Body of pancreas (tissue), 4 donors: ENCODE measurements at regions not wholly inside any gene's neighbourhood (a gene's known extent, or its start where the extent isn't known, plus 50 kb on each side); places are given as distances from the start of the nearest gene placed in this dataset.
"Not testable (repeated sequence)": the region's sequence is repeated elsewhere in the genome, so short reads cannot be mapped to it uniquely, and the experiment has no call there.

Experiments used
- ATAC-seq: fragments of 150-250 bp; one replicate; pipeline ENCODE4 v1.9.1; 2016
- DNase-seq, 4 donors: peaks; one replicate each; pipeline ENCODE4 v3.0.0-alpha.2; 2019
- H3K27ac ChIP-seq, 4 donors: fragments of 200-600 bp; sonication (generic); 1 replicate in 3 of 4; 2 replicates in 1 of 4; pipeline versions ENCODE4 v1.5.1 to v1.6.1; 2016 to 2019; ENCODE audit warnings: mild to moderate bottlenecking in 1 of 4, mixed read lengths in 1 of 4, moderate library complexity in 1 of 4
- H3K27me3 ChIP-seq, 2 donors: fragments of 200-600 bp; sonication (generic); one replicate each; pipeline ENCODE4 v1.6.0; 2016; ENCODE audit warnings: mild to moderate bottlenecking in 1 of 2
- H3K36me3 ChIP-seq, 2 donors: fragments of 200-600 bp; sonication (generic); replicated peaks in 1 of 2; 2 replicates each; pipeline ENCODE4 v1.5.1; 2016; ENCODE audit warnings: low read depth in 2 of 2; ENCODE audit not compliant: insufficient read depth in 1 of 2
- H3K4me1 ChIP-seq: fragments of 200-600 bp; sonication (generic); one replicate; pipeline ENCODE4 v1.6.0; 2016
- H3K4me3 ChIP-seq, 2 donors: fragments of 200-600 bp; sonication (generic); 1 replicate in 1 of 2; 2 replicates in 1 of 2; pipeline ENCODE4 v1.5.1; 2016 to 2019
- H3K9me3 ChIP-seq, 3 donors: fragments of 200-600 bp; sonication (generic); 1 replicate in 2 of 3; 2 replicates in 1 of 3; pipeline ENCODE4 v1.5.1; 2016
- CTCF ChIP-seq, 7 experiments: fragments of 450-650 bp in 4 of 7; fragments of 200-600 bp in 3 of 7; sonication (generic) in 3 of 7; IDR thresholded peaks; one replicate each; pipeline ENCODE4 v1.5.1; 2016 to 2019; ENCODE audit warnings: antibody characterized with exemption in 7 of 7
- POLR2A ChIP-seq, 3 donors: fragments of 450-650 bp; IDR thresholded peaks; one replicate each; pipeline ENCODE4 v1.6.1; 2016; ENCODE audit warnings: antibody characterized with exemption in 3 of 3, mild to moderate bottlenecking in 2 of 3
- WGBS, 2 donors: methylation state at CpG; one replicate each; pipeline ENCODE4 v1.1.5; 2017; 5-methylcytosine and 5-hydroxymethylcytosine counted together
- intact Hi-C: fragments of 100-400 bp; cut with DNase I; formaldehyde crosslinking; loops from one replicate; pipeline ENCODE4 v1.15.1; 2023

GRCh38 chr1:191074881-191075280, 597.2 kb upstream of the BRINP3 start:
- no peaks in the 10 kb centered on the region for H3K36me3 ChIP-seq
- DNase-seq (no peak), ATAC-seq (no peak)
- H3K27me3 ChIP-seq, result no peaks in the 10 kb centered on the region
- intact Hi-C loops, result no loop called here
- no peak overlapping the region for H3K27ac ChIP-seq
- no peak overlapping the region for H3K4me3 ChIP-seq
- H3K4me1 ChIP-seq, result no peaks in the 10 kb centered on the region
- no peaks in the 10 kb centered on the region for H3K9me3 ChIP-seq
- TF ChIP-seq POLR2A (IDR thresholded peaks at IDR 0.05) (no peak), CTCF (IDR thresholded peaks at IDR 0.05) (no peak)

GRCh38 chr1:191083090-191083489, 605.4 kb upstream of the BRINP3 start:
- H3K27me3 ChIP-seq, intact Hi-C loops, DNase-seq, H3K27ac ChIP-seq, H3K4me1 ChIP-seq, H3K9me3 ChIP-seq, ATAC-seq, H3K4me3 ChIP-seq, H3K36me3 ChIP-seq: not testable (repeated sequence)
- 87 to 88% methylated on average over 2 of the region's 2 CpGs for WGBS, 2 donors

- H3K27me3 ChIP-seq, result no peaks in the 10 kb centered on the region
- H3K4me1 ChIP-seq, result no peaks in the 10 kb centered on the region
- ATAC-seq, result no peak
- no peak for TF ChIP-seq CTCF (IDR thresholded peaks at IDR 0.05)
- TF ChIP-seq POLR2A (IDR thresholded peaks at IDR 0.05), result no peak
- intact Hi-C loops, result no loop called here
- H3K9me3 ChIP-seq, result peaks cover 0 to 3% (median 0%) of the 10 kb centered on the region in 3 donors
- H3K4me3 ChIP-seq, result no peak overlapping the region
- no peak overlapping the region for H3K27ac ChIP-seq
- H3K36me3 ChIP-seq, result no peaks in the 10 kb centered on the region
- DNase-seq, result no peak
Observed at GRCh38 chr1:191085121-191085520, 607.5 kb upstream of the BRINP3 start.

GRCh38 chr1:191086910-191087309, 609.2 kb upstream of the BRINP3 start:
- TF ChIP-seq POLR2A (IDR thresholded peaks at IDR 0.05), result no peak
- no peak for TF ChIP-seq CTCF (IDR thresholded peaks at IDR 0.05)
- H3K9me3 ChIP-seq, result peaks cover 0 to 3% (median 0%) of the 10 kb centered on the region in 3 donors
- no peak overlapping the region for H3K27ac ChIP-seq
- no peaks in the 10 kb centered on the region for H3K4me1 ChIP-seq
- no peaks in the 10 kb centered on the region for H3K36me3 ChIP-seq
- H3K27me3 ChIP-seq, result no peaks in the 10 kb centered on the region
- intact Hi-C loops, result no loop called here
- H3K4me3 ChIP-seq, result no peak overlapping the region
- DNase-seq, result no peak
- ATAC-seq, result no peak
- 33 to 37% methylated on average over 2 of the region's 2 CpGs for WGBS, 2 donors

GRCh38 chr1:191096405-191096804, 618.7 kb upstream of the BRINP3 start:
- no peaks in the 10 kb centered on the region for H3K27me3 ChIP-seq
- H3K27ac ChIP-seq, result no peak overlapping the region
- no peak for TF ChIP-seq POLR2A (IDR thresholded peaks at IDR 0.05)
- TF ChIP-seq CTCF (IDR thresholded peaks at IDR 0.05), result no peak
- intact Hi-C loops, result no loop called here
- no peaks in the 10 kb centered on the region for H3K4me1 ChIP-seq
- H3K4me3 ChIP-seq, result no peak overlapping the region
- no peaks in the 10 kb centered on the region for H3K36me3 ChIP-seq
- 45% methylated on average over 1 of the region's 1 CpG for WGBS, 2 donors
- ATAC-seq (no peak), DNase-seq (no peak)
- H3K9me3 ChIP-seq, result no peaks in the 10 kb centered on the region
